GM19438 (cell line): ENCODE measurements at regions not wholly inside any gene's neighbourhood (a gene's known extent, or its start where the extent isn't known, plus 50 kb on each side); places are given as distances from the start of the nearest gene placed in this dataset.
"Not testable (repeated sequence)": the region's sequence is repeated elsewhere in the genome, so short reads cannot be mapped to it uniquely, and the experiment has no call there.

Experiments
- ATAC-seq: cut with Tn5 transposase; IDR thresholded peaks from one replicate; pipeline ENCODE4 v1.9.1; 2021; ENCODE audit warnings: low read depth; ENCODE audit not compliant: unreplicated experiment

GRCh38 chr3:105077060-105077822 is 289.5 kb upstream of the ALCAM start:
- ATAC-seq = no peak

DNA sequence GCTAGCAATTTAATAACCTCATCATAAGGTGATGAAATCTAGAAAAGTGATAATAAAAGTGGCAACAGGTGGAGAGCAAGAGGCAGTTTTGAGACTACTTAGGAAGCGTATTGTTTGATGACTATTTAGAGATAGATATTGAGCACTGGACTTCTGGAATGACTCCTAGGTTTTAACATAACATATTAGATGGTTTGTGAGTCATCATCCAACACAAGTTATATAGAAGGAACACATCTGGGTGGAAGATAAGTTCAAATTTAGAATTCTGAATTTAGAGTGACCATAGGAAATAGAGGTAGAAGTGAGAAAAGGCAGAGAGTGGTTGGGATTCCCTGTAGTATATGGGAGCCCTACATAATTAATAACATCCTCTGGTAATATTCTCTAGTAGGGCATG is 282.8 kb upstream of the ALCAM start:
- ATAC-seq = no peak

GRCh38 chr3:105085506-105085905 is 281.2 kb upstream of the ALCAM start:
- ATAC-seq = no peak

- no peak for ATAC-seq
Measured at GRCh38 chr3:105093371-105094252, 273.1 kb upstream of the ALCAM start.

DNA sequence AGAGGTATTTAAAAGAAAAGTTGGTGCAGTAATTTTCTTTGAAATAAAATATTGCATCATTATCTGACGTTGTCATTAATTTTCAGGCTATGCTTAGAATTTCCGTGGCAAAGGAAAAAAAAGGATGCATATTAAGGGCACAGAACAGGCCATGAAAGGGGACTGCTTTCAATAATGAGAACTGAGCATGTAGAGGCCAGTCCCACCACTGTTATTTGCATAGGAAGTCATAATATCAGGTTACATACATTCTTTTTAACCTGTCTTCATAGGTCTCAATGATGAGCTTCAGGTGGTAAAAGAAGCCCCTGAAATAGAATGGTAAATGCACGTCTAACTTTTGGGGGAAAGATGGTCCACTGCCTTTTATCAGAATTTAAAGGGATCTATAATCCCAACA is 272.1 kb upstream of the ALCAM start:
- no peak for ATAC-seq

- no peak for ATAC-seq
Measured at GRCh38 chr3:105096071-105096470, 270.6 kb upstream of the ALCAM start.

- no peak for ATAC-seq
Measured at GRCh38 chr3:105101603-105102002, 265.1 kb upstream of the ALCAM start.

DNA sequence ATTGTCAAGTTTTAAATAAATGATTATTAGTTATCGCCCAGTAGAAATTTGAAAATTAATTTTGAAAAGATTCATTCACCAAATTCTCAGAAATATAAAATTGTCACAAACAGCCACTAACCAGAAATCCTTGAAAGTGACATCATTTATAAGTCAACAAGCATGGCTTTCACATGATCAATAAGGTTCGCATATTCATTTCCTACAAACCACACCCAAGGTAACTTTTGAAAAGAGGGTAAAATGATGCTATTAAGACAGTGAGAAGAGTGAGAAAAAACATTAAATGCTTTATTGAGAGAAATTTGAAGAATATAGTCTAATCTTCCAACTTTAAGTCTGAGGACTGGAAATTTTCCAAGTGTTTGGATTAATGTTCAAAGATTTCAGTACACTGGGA is 263.6 kb upstream of the ALCAM start:
- no peak for ATAC-seq

DNA sequence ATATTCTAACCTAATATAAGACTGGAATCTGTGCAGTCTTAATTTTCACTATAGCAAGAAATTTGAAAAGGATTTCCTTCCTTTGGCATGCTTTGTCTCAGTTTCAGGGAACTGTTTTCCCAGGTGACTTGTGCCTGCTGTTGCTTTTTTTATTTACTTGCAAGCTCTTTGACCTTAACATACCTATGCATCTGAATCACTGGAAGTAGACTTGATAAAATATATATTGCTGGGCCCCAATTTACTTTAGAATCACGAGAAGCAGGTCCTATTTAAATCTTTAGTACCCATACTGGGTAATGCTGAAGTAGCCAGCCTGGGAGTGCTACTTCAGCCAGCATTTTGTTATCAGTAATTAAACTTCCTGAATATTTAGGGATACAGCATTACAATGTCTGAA is 257.9 kb upstream of the ALCAM start:
- no peak for ATAC-seq

DNA sequence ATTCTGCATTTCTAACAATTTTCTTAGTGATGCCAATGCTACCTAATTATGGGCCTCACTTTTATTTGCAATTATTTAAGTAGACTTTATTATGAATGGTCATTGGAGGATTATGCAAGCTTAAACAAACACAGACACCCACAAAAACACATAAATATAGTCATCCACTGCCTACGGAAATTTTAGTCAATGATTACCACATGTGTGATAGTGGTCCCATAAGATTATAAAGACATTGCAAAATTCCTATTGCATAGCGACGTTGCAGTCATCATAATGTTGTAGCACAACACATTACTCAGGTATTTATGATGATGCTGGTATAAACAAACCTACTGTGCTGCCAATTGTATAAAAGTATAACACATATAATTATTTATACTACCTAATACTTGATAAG is 247.8 kb upstream of the ALCAM start:
- no peak for ATAC-seq

GRCh38 chr3:105119801-105120340 is 246.8 kb upstream of the ALCAM start:
- ATAC-seq = no peak

DNA sequence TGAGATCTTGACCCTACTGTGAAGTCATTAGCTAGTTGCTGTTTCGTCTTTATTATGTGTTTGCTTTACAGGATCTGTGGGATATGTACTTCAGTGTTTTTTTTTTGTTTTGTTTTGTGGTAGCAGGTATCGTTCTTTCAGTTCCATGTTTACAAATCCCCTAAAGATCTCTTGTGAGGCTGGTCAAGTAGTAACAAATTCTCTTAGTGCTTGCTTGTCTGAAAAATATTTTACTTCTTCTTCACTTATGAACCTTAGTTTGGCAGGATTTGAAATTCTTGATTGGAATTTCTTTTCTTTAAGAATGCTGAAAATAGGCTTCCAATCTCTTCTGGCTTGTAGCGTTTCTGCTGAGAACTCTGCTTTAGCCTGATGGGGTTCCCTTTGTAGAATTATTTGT is 235.8 kb upstream of the ALCAM start:
- no peak for ATAC-seq

DNA sequence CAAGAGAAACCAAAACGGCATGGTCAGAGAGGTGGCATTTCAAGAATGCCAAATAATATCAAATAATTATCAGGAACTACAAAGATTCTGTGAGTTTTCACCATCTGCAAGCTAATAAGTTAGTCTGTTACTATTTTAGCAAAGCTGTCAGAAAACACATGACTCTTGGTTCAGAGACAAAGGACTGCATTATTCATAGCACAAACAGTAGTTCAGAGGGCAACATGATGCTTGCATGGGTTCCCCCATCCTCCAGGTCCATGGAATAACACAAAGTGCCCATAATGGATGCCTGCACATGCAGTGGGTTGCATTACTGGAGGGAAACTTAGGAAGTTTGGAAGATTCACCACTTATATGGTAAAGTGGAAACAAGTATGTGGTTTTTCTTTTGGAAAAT is 228.8 kb upstream of the ALCAM start:
- no peak for ATAC-seq

GRCh38 chr3:105139881-105140560 is 226.7 kb upstream of the ALCAM start:
- ATAC-seq = no peak

- no peak for ATAC-seq
Measured at GRCh38 chr3:105140899-105141367, 225.8 kb upstream of the ALCAM start.

DNA sequence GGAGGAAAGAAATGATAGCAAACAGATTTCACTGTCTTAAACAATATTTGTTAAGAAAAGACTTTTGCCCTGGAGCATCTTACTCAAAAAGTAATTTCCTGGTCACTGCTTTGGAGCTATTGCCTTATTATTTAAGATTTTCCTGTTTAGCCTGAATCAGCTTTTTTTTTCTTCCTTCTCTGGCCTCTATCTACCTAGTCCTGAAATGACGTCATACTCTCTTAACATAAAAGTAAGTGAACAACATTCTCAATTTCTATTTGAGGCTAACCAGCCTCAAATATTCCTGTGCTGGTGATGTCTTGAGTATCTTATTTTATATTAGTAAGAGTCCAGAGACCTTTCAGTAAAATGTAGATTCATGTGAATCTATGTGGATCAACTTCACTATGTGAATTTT is 221.9 kb upstream of the ALCAM start:
- no peak for ATAC-seq

GRCh38 chr3:105145511-105145910 is 221.2 kb upstream of the ALCAM start:
- ATAC-seq = no peak

- ATAC-seq = not testable (repeated sequence)
Measured at GRCh38 chr3:105149197-105149596, 217.5 kb upstream of the ALCAM start.

DNA sequence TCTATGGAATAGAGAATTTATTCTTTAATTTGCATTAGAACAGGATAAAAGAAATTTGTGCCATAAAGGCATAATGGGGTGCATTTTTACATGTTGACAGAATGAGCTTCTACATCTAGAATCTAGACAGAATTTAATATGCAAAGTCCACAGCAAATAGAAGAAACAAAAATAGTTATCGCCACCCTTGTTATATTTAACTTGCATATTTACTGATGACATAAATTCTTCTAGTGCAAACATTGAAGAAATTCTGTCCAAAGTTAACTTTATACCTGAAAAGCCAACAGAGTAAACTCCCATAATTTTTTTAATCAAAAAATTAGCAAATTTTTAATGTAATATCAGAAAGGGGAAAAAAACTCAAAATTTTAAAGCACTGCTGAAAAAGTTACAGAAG is 213.7 kb upstream of the ALCAM start:
- ATAC-seq = no peak

- no peak for ATAC-seq
Measured at GRCh38 chr3:105154692-105155091, 212.0 kb upstream of the ALCAM start.
